SK-N-DZ (cell line): ENCODE measurements at regions not wholly inside any gene's neighbourhood (a gene's known extent, or its start where the extent isn't known, plus 50 kb on each side); places are given as distances from the start of the nearest gene placed in this dataset.

Experiments
- DNase-seq: peaks from one replicate; pipeline ENCODE4 v3.0.0-alpha.2; 2015; ENCODE audit warnings: low spot score

DNA sequence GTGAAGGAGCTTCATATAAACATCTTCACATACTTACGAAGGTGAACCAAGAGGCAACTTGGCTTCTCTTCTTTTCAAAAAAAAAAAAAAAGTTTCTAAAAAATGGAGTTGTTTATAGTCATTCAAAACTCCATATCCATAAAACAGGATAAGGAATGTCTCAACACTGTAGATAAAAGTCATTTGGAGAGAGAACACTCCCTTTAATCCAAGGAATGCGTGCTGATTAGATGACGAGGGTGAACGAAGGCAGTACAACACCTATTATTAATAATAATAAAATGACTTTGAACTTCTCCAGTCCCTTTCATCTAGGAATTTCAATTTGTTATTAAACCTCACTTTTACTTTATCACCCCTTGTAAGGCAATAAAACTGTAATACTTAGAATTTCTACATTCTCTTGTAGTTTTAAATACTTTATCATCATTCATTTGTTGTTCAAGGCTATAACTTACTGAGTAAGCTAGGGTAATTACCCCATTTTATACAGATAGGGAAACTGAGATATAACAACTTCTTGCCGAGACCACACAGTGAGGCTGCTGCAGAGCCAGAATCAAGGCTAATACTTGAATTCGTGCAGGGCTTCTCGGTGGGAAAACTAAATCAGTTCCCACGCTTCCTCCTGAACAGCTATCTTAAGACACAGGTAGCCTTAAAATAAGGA lies 377.1 kb downstream of the EFNA5 start:
- no peak for DNase-seq

DNA sequence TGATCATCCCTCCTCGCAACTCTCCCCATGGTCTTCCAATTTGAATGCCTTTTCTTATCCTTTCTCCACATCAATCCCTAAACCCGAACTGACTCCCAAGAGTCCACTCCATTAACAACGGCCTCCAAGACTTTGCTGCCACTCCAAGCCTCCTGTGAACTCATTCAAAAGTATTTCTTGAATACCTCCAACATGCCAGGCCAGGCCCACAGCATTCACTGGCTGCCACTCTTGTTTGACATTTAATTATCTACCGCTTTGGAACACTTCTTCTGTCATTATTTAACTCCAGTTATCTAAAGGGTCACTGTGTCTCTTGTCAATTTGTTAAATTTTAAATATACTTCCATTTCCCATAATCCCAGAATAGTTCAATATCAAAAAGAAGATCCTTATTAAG lies 378.9 kb downstream of the EFNA5 start:
- no peak for DNase-seq

GRCh38 chr5:107290780-107291398 lies 379.8 kb downstream of the EFNA5 start:
- no peak for DNase-seq

DNA sequence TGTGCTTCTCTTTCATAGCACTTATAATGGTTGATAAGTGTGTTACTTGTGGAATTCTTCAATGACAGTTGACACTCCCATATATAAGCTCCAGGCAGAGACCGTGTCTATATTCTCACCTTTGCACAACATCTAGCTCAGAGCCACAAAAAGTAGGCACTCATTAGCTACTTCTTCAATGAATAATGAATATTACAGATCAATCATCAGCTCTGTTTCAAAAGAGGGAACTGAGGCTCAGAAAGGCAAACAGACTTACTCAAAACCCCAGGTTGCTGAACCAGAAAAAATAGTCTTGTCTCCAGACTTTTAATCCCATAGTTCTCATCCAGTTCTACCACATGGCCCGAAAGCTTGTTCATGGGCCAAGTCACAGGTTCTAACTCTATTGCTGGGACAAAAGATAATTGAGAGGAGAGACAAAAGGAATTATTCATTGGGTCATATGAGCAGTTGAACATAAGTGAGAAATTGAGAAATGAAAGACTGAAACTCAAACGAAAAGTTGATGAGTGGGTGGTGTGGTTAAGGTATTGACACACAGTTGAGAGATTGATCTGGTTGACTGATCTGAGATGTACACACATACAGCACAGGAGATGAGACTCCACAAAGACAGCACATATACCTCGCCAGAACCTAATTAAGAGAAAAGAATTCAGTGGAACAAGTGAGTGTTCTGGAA lies 381.6 kb downstream of the EFNA5 start:
- DNase-seq = no peak

GRCh38 chr5:107286447-107287098 lies 384.2 kb downstream of the EFNA5 start:
- DNase-seq = no peak

GRCh38 chr5:107285772-107286171 lies 385.0 kb downstream of the EFNA5 start:
- no peak for DNase-seq

- no peak for DNase-seq
Measured at GRCh38 chr5:107284822-107285525, 385.8 kb downstream of the EFNA5 start.

- no peak for DNase-seq
Measured at GRCh38 chr5:107282061-107282460, 388.7 kb downstream of the EFNA5 start.

GRCh38 chr5:107278774-107279173 lies 392.0 kb downstream of the EFNA5 start:
- no peak for DNase-seq

DNA sequence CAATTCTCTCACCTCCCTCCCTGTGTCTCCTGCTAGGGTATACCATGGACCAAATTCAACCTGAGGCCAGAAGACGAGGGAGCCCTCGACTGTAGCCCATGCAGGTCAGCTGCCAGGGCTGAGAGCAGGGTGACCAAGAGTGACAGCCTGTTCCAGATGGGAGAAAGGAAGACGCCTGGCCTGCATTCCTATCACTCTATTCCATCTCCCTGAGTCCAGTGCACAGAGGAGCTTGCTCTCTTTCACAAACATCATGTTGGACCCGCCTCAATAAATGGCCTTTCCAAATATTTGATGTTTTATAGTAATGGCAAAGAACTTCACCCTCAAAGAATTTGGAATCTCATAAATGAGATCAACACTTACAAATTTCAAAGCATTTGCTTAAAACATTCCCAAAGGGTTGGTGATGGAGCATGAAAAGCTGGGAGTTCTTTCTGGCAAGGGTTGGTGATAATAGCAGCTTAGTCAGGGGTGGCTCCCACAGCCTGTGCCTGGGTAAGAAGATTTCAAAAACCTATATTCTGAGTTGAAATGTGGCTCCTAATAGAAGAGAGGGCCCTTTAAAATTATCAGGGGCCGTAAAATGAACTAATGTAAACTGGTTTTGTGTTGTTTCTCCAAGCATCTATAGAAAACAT lies 393.1 kb downstream of the EFNA5 start:
- DNase-seq = peak; percentile 25

DNA sequence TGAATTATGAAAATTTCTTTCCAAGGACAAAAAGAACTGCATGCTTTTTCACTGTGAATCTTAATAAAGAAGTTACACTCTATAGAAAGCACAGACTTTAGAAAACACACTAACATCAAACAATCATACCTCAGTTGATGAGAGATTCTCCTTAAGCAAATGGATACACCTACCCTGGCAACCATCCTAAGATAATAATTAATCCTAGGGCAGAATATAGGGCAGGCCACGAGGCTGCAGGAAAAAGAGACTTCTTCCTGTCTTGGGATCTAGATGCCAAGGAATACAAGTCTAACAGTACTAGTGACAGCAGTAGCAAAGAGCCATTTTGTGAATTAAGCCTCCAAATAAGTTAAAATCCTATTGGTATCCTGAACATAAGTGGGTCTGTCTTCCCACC lies 395.4 kb downstream of the EFNA5 start:
- DNase-seq = no peak

- no peak for DNase-seq
Measured at GRCh38 chr5:107274571-107274970, 396.2 kb downstream of the EFNA5 start.

- no peak for DNase-seq
Measured at GRCh38 chr5:107272954-107273353, 397.8 kb downstream of the EFNA5 start.

GRCh38 chr5:107272509-107272908 lies 398.2 kb downstream of the EFNA5 start:
- no peak for DNase-seq

DNA sequence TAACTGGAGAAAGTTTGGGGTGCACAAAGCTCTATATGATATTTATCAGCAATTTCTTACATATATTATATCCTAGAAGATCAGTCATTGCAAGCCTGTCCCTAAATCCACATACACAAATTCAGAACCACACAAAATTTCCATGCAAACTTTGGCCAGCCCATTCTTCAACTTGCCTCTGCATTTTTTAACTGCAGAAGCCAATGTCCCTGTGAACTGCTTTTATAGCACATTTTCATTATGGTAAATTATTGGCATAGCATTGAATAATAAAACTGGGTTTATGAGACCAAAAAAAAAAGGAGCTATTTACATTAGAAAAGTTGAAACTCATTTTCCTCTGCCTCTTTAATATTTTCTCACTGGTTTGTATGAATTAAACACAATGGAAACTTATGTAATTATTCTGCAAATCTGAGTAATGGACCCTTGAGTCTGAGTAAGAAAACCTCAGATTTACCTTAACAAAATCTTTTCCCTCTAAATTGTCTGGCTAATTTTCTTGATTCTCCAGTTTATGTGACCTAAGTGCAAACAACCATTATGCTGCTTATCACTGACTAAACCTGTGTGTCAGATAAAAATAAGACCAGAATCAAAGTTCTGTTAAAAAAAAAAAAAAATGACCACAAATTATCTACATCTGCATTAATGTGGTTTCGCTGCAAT lies 398.9 kb downstream of the EFNA5 start:
- no peak for DNase-seq

GRCh38 chr5:107270561-107270960 lies 400.2 kb downstream of the EFNA5 start:
- DNase-seq = no peak

GRCh38 chr5:107269678-107270077 lies 401.1 kb downstream of the EFNA5 start:
- DNase-seq = no peak

- DNase-seq = no peak
Measured at GRCh38 chr5:107269256-107269655, 401.5 kb downstream of the EFNA5 start.

GRCh38 chr5:107268241-107268640 lies 402.5 kb downstream of the EFNA5 start:
- no peak for DNase-seq

GRCh38 chr5:107266100-107266499 lies 404.6 kb downstream of the EFNA5 start:
- DNase-seq = no peak

DNA sequence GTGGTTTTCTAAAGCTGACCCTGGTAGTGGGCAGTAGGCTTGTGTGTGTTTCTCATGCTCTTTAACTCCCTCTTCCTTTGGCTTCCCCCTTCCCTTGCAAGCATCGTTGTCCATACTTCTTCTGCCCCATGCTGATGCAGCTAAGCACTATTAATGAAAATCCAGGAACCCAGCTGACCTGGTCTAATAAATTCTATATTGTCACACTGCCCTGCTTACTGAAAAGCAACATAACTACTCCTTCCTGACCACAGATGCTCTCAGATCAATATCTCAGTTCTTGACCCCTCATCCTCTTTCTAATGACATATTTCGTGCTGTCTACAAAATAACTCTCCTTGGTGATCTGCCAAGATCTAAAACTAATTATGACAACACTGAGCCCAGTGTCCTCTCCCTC lies 405.5 kb downstream of the EFNA5 start:
- peak; percentile 60 for DNase-seq
